ENCODE measurements at regions not wholly inside any gene's neighbourhood (a gene's known extent, or its start where the extent isn't known, plus 50 kb on each side); places are given as distances from the start of the nearest gene placed in this dataset.
A peak's percentile ranks its signal among the peaks of the same experiment; 100 is the strongest.

DNA sequence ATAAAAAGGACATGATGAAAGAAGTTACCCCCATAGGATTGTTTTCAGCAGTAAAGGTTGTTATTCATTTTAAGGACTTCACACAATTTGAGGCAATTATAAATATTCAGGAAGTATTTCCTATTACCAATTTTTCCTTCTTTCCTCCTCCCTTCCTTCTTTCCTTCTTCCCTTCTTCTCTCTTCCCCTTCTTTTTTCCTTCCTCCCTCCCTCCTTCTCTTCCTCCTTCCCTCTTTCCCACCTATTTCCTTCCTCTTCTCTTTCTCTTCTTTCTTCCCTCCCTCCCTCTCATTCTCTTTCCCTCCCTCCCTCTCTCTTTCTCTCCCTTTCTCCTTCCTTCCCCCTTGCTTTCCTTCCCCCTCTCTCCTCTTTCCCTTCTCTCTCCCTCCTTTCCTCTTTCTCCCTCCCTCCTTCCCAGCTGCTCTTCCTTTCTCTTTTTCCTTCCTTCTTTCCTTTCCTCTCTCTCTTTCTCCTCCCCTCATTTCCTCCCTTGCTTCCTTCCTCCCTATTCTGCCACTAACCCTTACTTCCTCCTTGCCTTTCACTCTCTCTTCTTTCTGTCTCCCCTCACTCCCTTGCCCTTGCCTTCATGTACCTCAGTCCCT, 105.1 kb downstream of the ADRB2 start:
- H3K23ac ChIP-seq (ENCODE audit: low read depth, low read length): no peak overlapping the region
- H2BK5ac ChIP-seq (ENCODE audit: low read depth, low read length, poor library complexity, severe bottlenecking): no peak overlapping the region
- peak overlapping the region; percentile 52 for H2AFZ ChIP-seq (replicated peaks; ENCODE audit: low read length, poor library complexity)
- H3K14ac ChIP-seq (replicated peaks; ENCODE audit: low read depth, low read length): no peak overlapping the region
- TF ChIP-seq MAFK (IDR thresholded peaks at IDR 0.05; ENCODE audit: low read depth, low read length) (no peak), CEBPB (IDR thresholded peaks at IDR 0.05; ENCODE audit: low read depth, low read length) (no peak)
- dilution Hi-C loops (cut with HindIII; ENCODE audit: low sequenced_read_pairs, unreplicated experiment) (no loop called here), in situ Hi-C loops (cut with MboI; ENCODE audit: low sequenced_read_pairs) (no loop called here), intact Hi-C loops (cut with micrococcal nuclease) (no loop called here)
- no peaks in the 10 kb centered on the region for H3K79me1 ChIP-seq (ENCODE audit: low read depth in 1 of 2, low read length in 2 of 2)
- ChIA-PET POLR2A (ENCODE audit: unreplicated experiment) (no interaction called here), CTCF (no interaction called here)
- no peak overlapping the region for H4K8ac ChIP-seq (ENCODE audit: low read depth in 2 of 2, low read length in 2 of 2)
- no peak overlapping the region for H3K27ac ChIP-seq (ENCODE audit: insufficient read depth, low read length)
- H2BK120ac ChIP-seq (ENCODE audit: low read depth, low read length): no peak overlapping the region
- no peaks in the 10 kb centered on the region; the same call in 1 of the 2 replicates for H3K9me1 ChIP-seq (ENCODE audit: insufficient read depth, low read length)
- no peaks in the 10 kb centered on the region for H4K20me1 ChIP-seq (ENCODE audit: insufficient read depth, low read length)
- no peak overlapping the region for H3K9ac ChIP-seq (ENCODE audit: low read depth, low read length)
- H3K4me2 ChIP-seq (ENCODE audit: low read depth, low read length): no peak overlapping the region
- no peak overlapping the region for H2AK5ac ChIP-seq (ENCODE audit: low read depth, low read length)
- H4K5ac ChIP-seq (ENCODE audit: low read depth, low read length): no peak overlapping the region
- H3K27me3 ChIP-seq (ENCODE audit: control insufficient read depth, insufficient read depth, low read length): no peaks in the 10 kb centered on the region
- no peak overlapping the region for H3K18ac ChIP-seq (ENCODE audit: low read depth, low read length)
- H3K4me1 ChIP-seq (ENCODE audit: control insufficient read depth, insufficient read depth, low read length): peaks cover 8% of the 10 kb centered on the region; the same call in 1 of the 2 replicates
- no peak overlapping the region for H2AK9ac ChIP-seq (replicated peaks; ENCODE audit: low read depth, low read length, poor library complexity)
- no peak overlapping the region for H2BK15ac ChIP-seq (ENCODE audit: low read depth, low read length)
- H3K4me3 ChIP-seq (ENCODE audit: insufficient read depth, low read depth, low read length): no peak overlapping the region
- H4K91ac ChIP-seq (ENCODE audit: insufficient read depth, low read depth, low read length): no peak overlapping the region
- no peaks in the 10 kb centered on the region for H3K9me3 ChIP-seq (ENCODE audit: control insufficient read depth, insufficient read depth, low read length)
- no peak for DNase-seq
- H2BK20ac ChIP-seq (ENCODE audit: low read depth, low read length): no peak overlapping the region
- no peak overlapping the region for H3K56ac ChIP-seq (ENCODE audit: extremely low read depth, insufficient read depth, low read length)
- no peak for ATAC-seq (ENCODE audit: low read depth)
- H3K36me3 ChIP-seq (ENCODE audit: control insufficient read depth, insufficient read depth, low read length): no peaks in the 10 kb centered on the region
- no peak overlapping the region for H3K4ac ChIP-seq (ENCODE audit: low read depth, low read length)
- no TSS peak for BruUV-seq (replicated peaks)

All from IMR-90 (cell line).